HG02759 (cell line): ENCODE measurements at regions not wholly inside any gene's neighbourhood (a gene's known extent, or its start where the extent isn't known, plus 50 kb on each side); places are given as distances from the start of the nearest gene placed in this dataset.

ENCODE experiments used
- ATAC-seq: cut with Tn5 transposase; IDR thresholded peaks from one replicate; pipeline ENCODE4 v1.9.1; 2021; ENCODE audit warnings: mild to moderate bottlenecking, moderate library complexity; ENCODE audit not compliant: unreplicated experiment

GRCh38 chr20:1798982-1799381 is 96.2 kb upstream of the SIRPA start:
- no peak for ATAC-seq

- ATAC-seq: no peak
Measured at GRCh38 chr20:1793821-1794220, 101.4 kb upstream of the SIRPA start.

GRCh38 chr20:1792274-1792673 is 102.9 kb upstream of the SIRPA start:
- no peak for ATAC-seq

GRCh38 chr20:1790386-1790785 is 104.8 kb upstream of the SIRPA start:
- no peak for ATAC-seq

- no peak for ATAC-seq
Measured at GRCh38 chr20:1788044-1788443, 107.2 kb upstream of the SIRPA start.

- ATAC-seq: no peak
Measured at GRCh38 chr20:1786486-1786885, 108.7 kb upstream of the SIRPA start.

- ATAC-seq: no peak
Measured at GRCh38 chr20:1784586-1784985, 110.6 kb upstream of the SIRPA start.

- ATAC-seq: no peak
Measured at GRCh38 chr20:1783245-1783644, 112.0 kb upstream of the SIRPA start.

GRCh38 chr20:1782181-1782580 is 113.0 kb upstream of the SIRPA start:
- no peak for ATAC-seq

GRCh38 chr20:1779567-1779966 is 115.6 kb upstream of the SIRPA start:
- no peak for ATAC-seq

GRCh38 chr20:1778338-1778737 is 116.9 kb upstream of the SIRPA start:
- ATAC-seq: no peak

- no peak for ATAC-seq
Measured at GRCh38 chr20:1777476-1777820, 117.8 kb upstream of the SIRPA start.

GRCh38 chr20:1776681-1777475 is 118.3 kb upstream of the SIRPA start:
- ATAC-seq: peak; percentile 93

GRCh38 chr20:1775117-1775516 is 117.5 kb upstream of the SIRPG start:
- ATAC-seq: no peak

GRCh38 chr20:1774479-1774878 is 116.9 kb upstream of the SIRPG start:
- ATAC-seq: no peak

- no peak for ATAC-seq
Measured at GRCh38 chr20:1773816-1774215, 116.2 kb upstream of the SIRPG start.

- no peak for ATAC-seq
Measured at GRCh38 chr20:1769491-1769890, 111.9 kb upstream of the SIRPG start.

- no peak for ATAC-seq
Measured at GRCh38 chr20:1766731-1767130, 109.2 kb upstream of the SIRPG start.

GRCh38 chr20:1764136-1765033 is 106.8 kb upstream of the SIRPG start:
- peak; percentile 78 for ATAC-seq

- ATAC-seq: no peak
Measured at GRCh38 chr20:1761598-1761997, 104.0 kb upstream of the SIRPG start.

- no peak for ATAC-seq
Measured at GRCh38 chr20:1761116-1761515, 103.5 kb upstream of the SIRPG start.

- ATAC-seq: no peak
Measured at GRCh38 chr20:1758765-1759164, 101.2 kb upstream of the SIRPG start.
